BE2C (cell line): ENCODE measurements at regions not wholly inside any gene's neighbourhood (a gene's known extent, or its start where the extent isn't known, plus 50 kb on each side); places are given as distances from the start of the nearest gene placed in this dataset.
A peak's percentile ranks its signal among the peaks of the same experiment; 100 is the strongest.

Source experiments
- DNase-seq: peaks from one replicate; pipeline ENCODE4 v3.0.0-alpha.2; 2020
- H3K27me3 ChIP-seq: fragments of 250-450 bp; sonication (Bioruptor Pico); 2 replicates; pipeline ENCODE4 v1.5.1; 2020; ENCODE audit warnings: mild to moderate bottlenecking
- H3K36me3 ChIP-seq: fragments of 250-450 bp; sonication (Bioruptor Pico); 2 replicates; pipeline ENCODE4 v1.5.1; 2020; ENCODE audit warnings: mild to moderate bottlenecking
- H3K4me1 ChIP-seq: fragments of 250-450 bp; sonication (Bioruptor Pico); 2 replicates; pipeline ENCODE4 v1.5.1; 2020
- H3K4me3 ChIP-seq: 2 replicates; pipeline ENCODE4 v1.5.1; 2011; ENCODE audit warnings: low read depth, low read length
- H3K9me3 ChIP-seq: fragments of 250-450 bp; sonication (Bioruptor Pico); 2 replicates; pipeline ENCODE4 v1.5.1; 2020
- CTCF ChIP-seq: IDR thresholded peaks from 2 replicates; pipeline ENCODE4 v1.5.1; 2012; ENCODE audit warnings: mild to moderate bottlenecking, low read depth, low read length

- no peaks in the 10 kb centered on the region for H3K4me1 ChIP-seq
- no peaks in the 10 kb centered on the region for H3K27me3 ChIP-seq
- no peak for DNase-seq
- TF ChIP-seq CTCF: no peak
- no peaks in the 10 kb centered on the region for H3K9me3 ChIP-seq
- H3K4me3 ChIP-seq: no peak overlapping the region
- H3K36me3 ChIP-seq: no peaks in the 10 kb centered on the region
Observed at GRCh38 chr6:149182262-149182661, 135.2 kb upstream of the TAB2 start.

GRCh38 chr6:149184523-149184922, 133.0 kb upstream of the TAB2 start:
- Histone ChIP-seq H3K9me3 (no peaks in the 10 kb centered on the region), H3K27me3 (no peaks in the 10 kb centered on the region), H3K4me1 (no peaks in the 10 kb centered on the region), H3K4me3 (no peak overlapping the region), H3K36me3 (no peaks in the 10 kb centered on the region)
- no peak for DNase-seq
- no peak for TF ChIP-seq CTCF

GRCh38 chr6:149185799-149186357, 131.6 kb upstream of the TAB2 start:
- no peak for TF ChIP-seq CTCF
- no peak overlapping the region for H3K4me3 ChIP-seq
- no peaks in the 10 kb centered on the region for H3K27me3 ChIP-seq
- no peaks in the 10 kb centered on the region for H3K4me1 ChIP-seq
- no peaks in the 10 kb centered on the region for H3K36me3 ChIP-seq
- no peaks in the 10 kb centered on the region for H3K9me3 ChIP-seq
- no peak for DNase-seq

- DNase-seq: no peak
- H3K36me3 ChIP-seq: no peaks in the 10 kb centered on the region
- H3K27me3 ChIP-seq: no peaks in the 10 kb centered on the region
- no peaks in the 10 kb centered on the region; the same call in 1 of the 2 replicates for H3K4me1 ChIP-seq
- TF ChIP-seq CTCF: no peak
- H3K4me3 ChIP-seq: no peak overlapping the region
- H3K9me3 ChIP-seq: no peaks in the 10 kb centered on the region
Observed at GRCh38 chr6:149186873-149187272, 130.6 kb upstream of the TAB2 start.

- Histone ChIP-seq H3K4me1 (no peaks in the 10 kb centered on the region; the same call in 1 of the 2 replicates), H3K27me3 (no peaks in the 10 kb centered on the region), H3K9me3 (no peaks in the 10 kb centered on the region), H3K36me3 (no peaks in the 10 kb centered on the region), H3K4me3 (no peak overlapping the region)
- peak; percentile 51 for DNase-seq
- TF ChIP-seq CTCF: peak; percentile 40; the same call in 1 of the 2 replicates
Observed at GRCh38 chr6:149190224-149190831, 127.2 kb upstream of the TAB2 start.

GRCh38 chr6:149194820-149195558, 122.5 kb upstream of the TAB2 start:
- Histone ChIP-seq H3K4me1 (no peaks in the 10 kb centered on the region; the same call in 1 of the 2 replicates), H3K27me3 (no peaks in the 10 kb centered on the region), H3K36me3 (no peaks in the 10 kb centered on the region), H3K9me3 (no peaks in the 10 kb centered on the region), H3K4me3 (no peak overlapping the region)
- DNase-seq: no peak
- TF ChIP-seq CTCF: no peak
